Posterior vena cava (tissue), 2 donors: ENCODE measurements at regions not wholly inside any gene's neighbourhood (a gene's known extent, or its start where the extent isn't known, plus 50 kb on each side); places are given as distances from the start of the nearest gene placed in this dataset.
"Not testable (repeated sequence)": the region's sequence is repeated elsewhere in the genome, so short reads cannot be mapped to it uniquely, and the experiment has no call there.

ENCODE experiments used
- DNase-seq: peaks from one replicate; pipeline ENCODE4 v3.0.0-alpha.2; 2020; ENCODE audit warnings: low spot score
- intact Hi-C, 2 donors: fragments of 100-400 bp; cut with DNase I; formaldehyde crosslinking; loops; one replicate each; pipeline versions ENCODE4 v1.14.1 to v1.14.2; 2022 to 2023
- donor health status: DM: yes; HTN: yes; CAD: no.
- donor health status: DM: yes; HTN: yes; CAD: no.

GRCh38 chr2:16738361-16739225 lies 73.0 kb upstream of the CYRIA start:
- intact Hi-C loops = loop anchor here in 1 of 2 donors (5.0 kb wide), 1 partner anchor 106 kb away; no protein-coding TSS in a partner anchor
- DNase-seq = no peak

GRCh38 chr2:16737812-16738211 lies 72.2 kb upstream of the CYRIA start:
- intact Hi-C loops = loop anchor here in 1 of 2 donors (5.0 kb wide), 1 partner anchor 106 kb away; no protein-coding TSS in a partner anchor
- no peak for DNase-seq

- intact Hi-C loops = loop anchor here in 1 of 2 donors (5.0 kb wide), 1 partner anchor 104 kb away; no protein-coding TSS in a partner anchor
Measured at GRCh38 chr2:16736633-16737032, 71.0 kb upstream of the CYRIA start.

GRCh38 chr2:16729335-16729734 lies 63.7 kb upstream of the CYRIA start:
- no peak for DNase-seq
- intact Hi-C loops = loop anchor here in 1 of 2 donors (10.0 kb wide), 1 partner anchor 75 kb away; no protein-coding TSS in a partner anchor

More at GRCh38 chr2:16736633-16737032, 71.0 kb upstream of the CYRIA start:
- no peak for DNase-seq

GRCh38 chr2:16728351-16729136 lies 62.9 kb upstream of the CYRIA start:
- intact Hi-C loops = loop anchor here in 1 of 2 donors (10.0 kb wide), 1 partner anchor 74 kb away; no protein-coding TSS in a partner anchor
- DNase-seq = no peak

DNA sequence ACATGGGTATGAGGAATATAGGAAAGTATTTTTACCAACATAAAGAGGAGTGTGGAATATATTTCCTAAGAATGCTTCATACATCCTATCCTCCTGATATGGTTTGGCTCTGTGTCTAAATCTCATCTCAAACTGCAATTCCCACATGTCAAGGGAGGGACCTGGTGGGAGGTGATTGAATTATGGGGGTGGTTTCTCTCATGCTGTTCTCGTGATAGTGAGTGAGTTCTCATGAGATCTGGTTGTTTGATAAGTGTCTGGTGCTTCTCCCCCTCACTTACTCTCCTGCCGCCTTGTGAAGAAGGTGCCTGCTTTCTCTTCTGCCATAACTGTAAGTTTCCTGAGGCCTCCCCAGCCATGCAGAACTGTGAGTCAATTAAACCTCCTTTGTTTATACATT lies 62.2 kb upstream of the CYRIA start:
- DNase-seq = not testable (repeated sequence)
- intact Hi-C loops = loop anchor here in 1 of 2 donors (10.0 kb wide), 1 partner anchor 73 kb away; no protein-coding TSS in a partner anchor

GRCh38 chr2:16727256-16727655 lies 61.6 kb upstream of the CYRIA start:
- intact Hi-C loops = loop anchor here in 1 of 2 donors (10.0 kb wide), 1 partner anchor 72 kb away; no protein-coding TSS in a partner anchor
- DNase-seq = no peak

GRCh38 chr2:16726577-16726976 lies 60.9 kb upstream of the CYRIA start:
- intact Hi-C loops = loop anchor here in 1 of 2 donors (10.0 kb wide), 1 partner anchor 72 kb away; no protein-coding TSS in a partner anchor
- DNase-seq = no peak

DNA sequence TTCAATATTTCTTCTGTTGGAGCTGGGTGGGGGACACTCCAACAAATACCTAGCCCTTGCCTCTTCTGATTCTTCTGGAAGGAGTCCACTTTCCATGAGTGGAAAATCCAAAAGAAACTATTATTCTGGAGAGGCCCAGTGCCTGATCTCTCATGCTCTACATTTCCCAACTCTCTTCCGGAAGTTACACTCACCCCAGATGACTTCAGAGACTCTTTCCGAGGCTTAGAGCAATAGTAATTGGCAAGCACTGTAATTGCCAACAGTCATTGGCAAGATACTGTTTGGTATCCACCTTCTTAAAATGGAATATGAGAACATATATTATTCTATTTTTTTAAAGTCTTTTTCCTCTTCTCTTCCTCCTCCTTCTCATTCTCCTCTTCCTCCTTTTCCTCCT lies 60.5 kb upstream of the CYRIA start:
- intact Hi-C loops = loop anchor here in 1 of 2 donors (10.0 kb wide), 1 partner anchor 71 kb away; no protein-coding TSS in a partner anchor
- no peak for DNase-seq

- intact Hi-C loops = loop anchor here in 1 of 2 donors (10.0 kb wide), 1 partner anchor 71 kb away; no protein-coding TSS in a partner anchor
- no peak for DNase-seq
Measured at GRCh38 chr2:16725549-16725948, 59.9 kb upstream of the CYRIA start.

- intact Hi-C loops = loop anchor here in 1 of 2 donors (10.0 kb wide), 1 partner anchor 68 kb away; no protein-coding TSS in a partner anchor
- DNase-seq = no peak
Measured at GRCh38 chr2:16722677-16723076, 57.0 kb upstream of the CYRIA start.

DNA sequence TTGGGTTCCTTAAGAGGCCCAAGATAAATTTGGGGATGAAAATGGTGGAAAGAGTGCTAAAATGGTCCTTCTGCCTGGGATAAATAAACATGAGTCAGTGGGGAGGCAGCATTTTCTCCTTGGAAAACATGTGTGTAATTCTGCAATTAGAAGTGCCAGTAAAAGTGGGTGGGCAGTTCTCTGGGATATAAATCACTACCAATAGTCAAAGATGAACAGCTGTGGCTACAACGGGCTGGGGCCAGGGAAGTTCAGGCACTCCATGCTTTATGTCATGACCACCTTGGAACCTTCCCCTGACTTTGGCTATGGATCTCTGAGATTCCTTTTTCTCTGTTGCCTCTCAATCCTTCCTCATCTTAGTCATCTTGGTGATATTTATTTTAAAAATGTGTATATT lies 56.5 kb upstream of the CYRIA start:
- no peak for DNase-seq
- intact Hi-C loops = loop anchor here in 1 of 2 donors (10.0 kb wide), 1 partner anchor 67 kb away; no protein-coding TSS in a partner anchor

DNA sequence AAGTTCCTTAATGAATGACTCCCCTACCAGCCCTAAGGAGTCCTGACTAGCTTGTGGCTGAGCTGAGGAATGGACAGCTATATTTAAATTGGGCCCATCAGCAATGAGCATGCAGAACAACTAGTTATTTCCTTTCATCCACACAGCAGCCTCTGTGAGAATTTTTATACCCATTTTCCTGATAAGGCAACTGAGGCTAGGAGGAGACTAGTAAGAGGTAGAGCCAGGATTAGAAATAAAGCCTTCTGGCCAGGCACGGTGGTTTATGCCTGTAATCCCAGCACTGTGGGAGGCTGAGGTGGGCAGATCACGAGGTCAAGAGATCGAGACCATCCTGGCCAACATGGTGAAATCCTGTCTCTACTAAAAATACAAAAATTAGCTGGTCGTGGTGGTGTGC lies 55.9 kb upstream of the CYRIA start:
- DNase-seq = not testable (repeated sequence)
- intact Hi-C loops = loop anchor here in 1 of 2 donors (10.0 kb wide), 1 partner anchor 67 kb away; no protein-coding TSS in a partner anchor

- not testable (repeated sequence) for DNase-seq
- intact Hi-C loops = loop anchor here in 1 of 2 donors (10.0 kb wide), 1 partner anchor 66 kb away; no protein-coding TSS in a partner anchor
Measured at GRCh38 chr2:16720737-16721136, 55.1 kb upstream of the CYRIA start.

GRCh38 chr2:16719485-16719808 lies 53.8 kb upstream of the CYRIA start:
- intact Hi-C loops = no loop called here
- DNase-seq = no peak

- no peak for DNase-seq
- intact Hi-C loops = no loop called here
Measured at GRCh38 chr2:16718576-16719484, 53.2 kb upstream of the CYRIA start.

DNA sequence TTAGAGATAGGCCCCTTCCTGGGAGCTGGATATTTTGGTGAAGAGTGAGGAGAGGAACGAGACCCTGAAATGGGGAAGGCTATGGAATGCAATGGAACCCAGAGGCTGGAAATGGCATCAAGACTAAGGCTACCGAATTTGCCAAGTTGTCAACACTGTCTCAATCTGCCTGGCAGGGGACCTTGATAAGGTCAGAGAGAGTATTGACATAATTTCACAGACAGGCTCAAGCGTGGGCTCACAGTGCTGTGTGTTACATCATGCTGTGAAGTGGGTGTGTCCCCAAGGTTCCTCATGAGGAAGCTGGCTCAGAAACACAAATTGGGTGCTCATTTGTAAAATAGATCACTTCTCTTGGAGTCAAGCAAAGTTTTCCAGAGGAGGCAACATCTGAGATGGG lies 51.8 kb upstream of the CYRIA start:
- no peak for DNase-seq
- intact Hi-C loops = no loop called here

- intact Hi-C loops = no loop called here
- DNase-seq = no peak
Measured at GRCh38 chr2:16716944-16717343, 51.3 kb upstream of the CYRIA start.
